NB4 (cell line): ENCODE measurements at regions not wholly inside any gene's neighbourhood (a gene's known extent, or its start where the extent isn't known, plus 50 kb on each side); places are given as distances from the start of the nearest gene placed in this dataset.

Experiments used
- CTCF ChIP-seq: IDR thresholded peaks from one replicate; pipeline ENCODE4 v1.5.1; 2012; ENCODE audit warnings: low read depth, low read length
- MYC ChIP-seq: IDR thresholded peaks from 2 replicates; pipeline ENCODE4 v1.6.1; 2011; ENCODE audit warnings: low read depth, low read length
- POLR2A ChIP-seq: IDR thresholded peaks from 2 replicates; pipeline ENCODE4 v1.6.1; 2011; ENCODE audit warnings: mild to moderate bottlenecking; ENCODE audit not compliant: insufficient read length; ENCODE audit errors: extremely low read depth

GRCh38 chr3:132160198-132160597 is 125.4 kb upstream of the CPNE4 start:
- TF ChIP-seq POLR2A (no peak), CTCF (no peak), MYC (no peak)
